Type B pancreatic cell (in vitro differentiated cells): ENCODE measurements at regions not wholly inside any gene's neighbourhood (a gene's known extent, or its start where the extent isn't known, plus 50 kb on each side); places are given as distances from the start of the nearest gene placed in this dataset.
A peak's percentile ranks its signal among the peaks of the same experiment; 100 is the strongest.

Source experiments
- DNase-seq: peaks from one replicate; pipeline ENCODE4 v3.0.0; 2021; ENCODE audit warnings: mixed read lengths; ENCODE audit not compliant: unreplicated experiment; ENCODE audit errors: extremely low spot score
- H3K27ac Mint-ChIP-seq: 2 replicates; pipeline ENCODE4 v1.8.0; 2021; ENCODE audit warnings: mild to moderate bottlenecking, mixed read lengths
- H3K27me3 Mint-ChIP-seq: 2 replicates; pipeline ENCODE4 v1.8.0; 2021; ENCODE audit warnings: mixed read lengths
- H3K36me3 Mint-ChIP-seq: 2 replicates; pipeline ENCODE4 v1.8.0; 2021; ENCODE audit warnings: mixed read lengths
- H3K4me1 Mint-ChIP-seq: one replicate; pipeline ENCODE4 v1.8.0; 2021; ENCODE audit warnings: mixed read lengths; ENCODE audit not compliant: unreplicated experiment
- H3K4me3 Mint-ChIP-seq: 2 replicates; pipeline ENCODE4 v1.8.0; 2021; ENCODE audit warnings: mild to moderate bottlenecking, mixed read lengths
- H3K9me3 Mint-ChIP-seq: 2 replicates; pipeline ENCODE4 v1.8.0; 2021; ENCODE audit warnings: mixed read lengths
- TF ChIP-seq, protein P1 (sequence below): fragments of 200-600 bp; sonication (generic); conservative IDR thresholded peaks from 2 replicates; pipeline ENCODE4 v1.5.0; 2021; ENCODE audit warnings: antibody characterized with exemption, mild to moderate bottlenecking

DNA sequence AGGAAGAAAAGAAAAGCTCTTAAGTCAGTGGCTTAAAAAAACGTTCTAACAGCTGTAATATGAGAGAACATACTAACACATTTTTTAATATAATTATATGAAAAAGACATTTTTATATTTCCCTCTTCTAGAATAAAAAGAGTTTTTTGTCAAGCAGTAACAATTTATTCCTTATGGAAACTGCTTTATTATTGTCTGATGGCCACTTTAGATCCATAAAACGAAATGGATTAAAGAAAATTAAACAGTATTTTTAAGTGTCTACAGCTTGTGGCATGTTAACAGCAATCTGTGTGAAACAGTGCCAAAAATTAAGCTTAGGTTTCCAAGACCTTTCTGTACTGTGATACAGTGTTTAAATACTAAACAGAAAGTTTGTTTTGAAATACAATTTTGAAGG is 55.5 kb upstream of the TENM3 start:
- no peak overlapping the region for H3K4me3 Mint-ChIP-seq
- no peak overlapping the region for H3K27ac Mint-ChIP-seq
- H3K27me3 Mint-ChIP-seq, result no peaks in the 10 kb centered on the region
- H3K4me1 Mint-ChIP-seq, result peaks cover 46% of the 10 kb centered on the region
- H3K9me3 Mint-ChIP-seq, result no peaks in the 10 kb centered on the region
- TF ChIP-seq, protein P1, sequence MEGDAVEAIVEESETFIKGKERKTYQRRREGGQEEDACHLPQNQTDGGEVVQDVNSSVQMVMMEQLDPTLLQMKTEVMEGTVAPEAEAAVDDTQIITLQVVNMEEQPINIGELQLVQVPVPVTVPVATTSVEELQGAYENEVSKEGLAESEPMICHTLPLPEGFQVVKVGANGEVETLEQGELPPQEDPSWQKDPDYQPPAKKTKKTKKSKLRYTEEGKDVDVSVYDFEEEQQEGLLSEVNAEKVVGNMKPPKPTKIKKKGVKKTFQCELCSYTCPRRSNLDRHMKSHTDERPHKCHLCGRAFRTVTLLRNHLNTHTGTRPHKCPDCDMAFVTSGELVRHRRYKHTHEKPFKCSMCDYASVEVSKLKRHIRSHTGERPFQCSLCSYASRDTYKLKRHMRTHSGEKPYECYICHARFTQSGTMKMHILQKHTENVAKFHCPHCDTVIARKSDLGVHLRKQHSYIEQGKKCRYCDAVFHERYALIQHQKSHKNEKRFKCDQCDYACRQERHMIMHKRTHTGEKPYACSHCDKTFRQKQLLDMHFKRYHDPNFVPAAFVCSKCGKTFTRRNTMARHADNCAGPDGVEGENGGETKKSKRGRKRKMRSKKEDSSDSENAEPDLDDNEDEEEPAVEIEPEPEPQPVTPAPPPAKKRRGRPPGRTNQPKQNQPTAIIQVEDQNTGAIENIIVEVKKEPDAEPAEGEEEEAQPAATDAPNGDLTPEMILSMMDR, result no peak
- no peaks in the 10 kb centered on the region for H3K36me3 Mint-ChIP-seq
- no peak for DNase-seq

DNA sequence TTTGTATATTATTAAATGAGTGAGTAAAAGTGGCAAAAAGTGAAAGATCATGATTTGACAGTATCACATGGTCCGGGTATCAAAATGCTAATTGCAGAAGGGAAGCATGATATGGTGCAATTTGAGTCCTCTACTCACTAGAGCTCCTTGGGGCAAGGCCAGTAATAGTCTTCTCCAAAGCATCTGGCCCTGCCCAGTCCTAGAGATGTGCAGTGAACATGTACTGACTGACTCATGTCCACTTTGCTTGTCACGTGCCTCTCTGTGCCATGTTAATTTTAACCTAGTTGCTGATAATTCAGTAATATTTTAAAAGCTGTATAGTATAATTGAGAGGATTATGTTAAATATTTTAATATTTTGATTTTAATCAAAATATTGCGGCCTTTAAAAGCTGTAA is 54.6 kb upstream of the TENM3 start:
- no peak for DNase-seq
- Mint-ChIP-seq H3K4me3 (no peak overlapping the region), H3K9me3 (no peaks in the 10 kb centered on the region), H3K36me3 (no peaks in the 10 kb centered on the region), H3K27me3 (no peaks in the 10 kb centered on the region), H3K4me1 (peaks cover 54% of the 10 kb centered on the region), H3K27ac (no peak overlapping the region)
- TF ChIP-seq, protein P1, result no peak

DNA sequence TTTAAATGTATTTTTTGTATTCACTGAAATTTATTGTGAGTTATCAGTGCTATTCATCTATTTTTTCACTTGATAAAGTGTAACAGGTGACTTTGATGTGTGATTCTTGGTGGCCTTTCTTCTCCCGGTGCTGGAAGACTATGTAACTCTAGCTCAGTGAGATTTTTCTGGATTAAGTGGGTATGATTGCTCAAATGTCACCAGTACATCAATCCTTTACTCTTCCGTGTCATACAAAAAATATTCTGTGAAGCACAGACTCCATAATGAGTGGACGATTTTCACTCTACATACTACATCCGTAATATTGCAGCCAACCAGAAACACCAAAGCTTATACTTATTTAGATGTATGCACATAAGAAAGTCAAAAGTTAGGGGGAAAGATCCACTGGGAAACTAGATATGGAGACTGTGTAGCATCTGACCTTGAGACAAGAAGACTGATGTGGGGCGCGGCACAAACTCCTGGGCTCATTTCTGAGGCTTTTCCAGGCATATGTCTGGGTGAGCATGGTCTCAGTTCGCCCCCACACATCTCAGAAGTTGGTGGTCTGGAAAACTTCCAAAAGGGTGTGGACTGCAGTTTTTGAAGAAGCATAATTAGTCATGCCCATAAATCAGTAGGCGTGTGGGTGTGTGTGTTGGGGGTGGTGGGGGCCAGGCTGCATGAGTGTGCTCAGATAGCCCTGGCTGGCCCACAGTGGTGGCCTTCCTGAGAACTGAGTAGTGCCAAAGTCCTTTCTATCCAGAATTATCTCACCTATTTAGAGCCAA is 53.9 kb upstream of the TENM3 start:
- Mint-ChIP-seq H3K4me1 (peaks cover 58% of the 10 kb centered on the region), H3K27ac (peak overlapping the region; percentile 72), H3K27me3 (no peaks in the 10 kb centered on the region), H3K9me3 (no peaks in the 10 kb centered on the region), H3K36me3 (no peaks in the 10 kb centered on the region), H3K4me3 (peak overlapping the region; percentile 17)
- TF ChIP-seq, protein P1, result no peak
- DNase-seq, result no peak

DNA sequence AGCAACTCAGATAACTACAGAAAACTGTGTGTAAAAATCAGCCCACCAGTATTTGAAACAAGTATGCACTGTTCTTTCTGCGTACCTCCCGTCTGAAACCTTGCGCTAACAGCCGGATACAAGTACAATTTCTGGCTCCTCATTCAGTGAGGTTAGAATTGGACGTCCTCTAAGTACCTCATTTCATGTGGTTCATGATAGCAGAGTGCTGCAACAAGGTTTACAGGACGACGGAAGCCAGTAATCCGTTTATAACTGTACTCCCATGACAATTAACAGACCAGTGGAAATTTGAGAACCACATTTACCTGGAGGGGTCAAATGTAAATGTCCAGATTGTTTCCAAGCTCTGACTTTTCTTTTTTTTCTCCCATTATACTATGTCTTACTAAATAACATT is 52.9 kb upstream of the TENM3 start:
- peaks cover 59% of the 10 kb centered on the region for H3K4me1 Mint-ChIP-seq
- TF ChIP-seq, protein P1, result no peak
- DNase-seq, result no peak
- peak overlapping the region; percentile 17 for H3K4me3 Mint-ChIP-seq
- H3K27me3 Mint-ChIP-seq, result no peaks in the 10 kb centered on the region
- no peak overlapping the region for H3K27ac Mint-ChIP-seq
- no peaks in the 10 kb centered on the region for H3K9me3 Mint-ChIP-seq
- H3K36me3 Mint-ChIP-seq, result no peaks in the 10 kb centered on the region

DNA sequence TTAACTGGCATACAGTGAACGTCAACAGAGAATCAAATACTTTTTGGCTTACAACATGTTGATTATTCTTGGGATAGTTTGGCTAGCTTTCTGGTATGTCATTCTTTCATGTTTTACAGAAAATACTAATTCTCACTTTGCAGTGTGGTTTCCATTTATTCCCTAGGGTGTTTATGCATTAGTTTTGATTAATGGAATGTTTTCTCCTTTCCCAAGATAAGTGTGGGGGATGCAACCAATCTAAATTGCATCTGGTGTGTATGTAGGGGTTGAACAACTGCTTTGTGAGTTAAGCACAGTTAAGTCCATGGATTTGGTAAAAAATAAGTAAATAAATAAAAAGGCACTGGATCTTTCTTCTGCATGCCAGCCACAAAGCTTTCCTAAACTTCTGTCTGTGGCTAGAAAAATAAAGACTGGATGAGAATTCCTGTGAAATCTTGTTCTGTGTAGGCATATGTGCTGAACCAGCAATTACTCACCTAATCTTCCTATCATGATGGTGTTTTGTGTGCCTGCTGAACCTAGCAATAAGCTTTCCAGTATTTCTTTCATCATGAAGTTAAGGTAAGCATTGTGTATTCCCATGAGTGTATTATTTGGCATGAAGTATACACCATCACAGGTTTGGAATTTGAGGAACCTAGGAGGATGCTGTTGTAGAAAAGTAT is 50.6 kb upstream of the TENM3 start:
- H3K27ac Mint-ChIP-seq, result no peak overlapping the region
- no peaks in the 10 kb centered on the region for H3K36me3 Mint-ChIP-seq
- H3K9me3 Mint-ChIP-seq, result peaks cover 4% of the 10 kb centered on the region
- peaks cover 49% of the 10 kb centered on the region for H3K4me1 Mint-ChIP-seq
- no peak overlapping the region for H3K4me3 Mint-ChIP-seq
- no peaks in the 10 kb centered on the region for H3K27me3 Mint-ChIP-seq
- TF ChIP-seq, protein P1, result no peak
- no peak for DNase-seq
